Keratinocyte (primary cell): ENCODE measurements at regions not wholly inside any gene's neighbourhood (a gene's known extent, or its start where the extent isn't known, plus 50 kb on each side); places are given as distances from the start of the nearest gene placed in this dataset.

ENCODE experiments used
- DNase-seq: peaks from one replicate; pipeline ENCODE4 v3.0.0-alpha.2; 2011; ENCODE audit warnings: low read depth, missing footprints, low spot score
- FAIRE-seq: peaks from 2 replicates; lab custom pipeline; 2011; peaks lifted over from hg19 to GRCh38; lab: Jason Lieb, UNC
- H2AFZ ChIP-seq: 2 replicates; pipeline ENCODE4 v1.6.0; 2012; ENCODE audit warnings: low read length, control low read depth, inconsistent platforms; ENCODE audit not compliant: control insufficient read depth
- H3K27ac ChIP-seq: 2 replicates; pipeline ENCODE4 v1.5.1; 2011; ENCODE audit warnings: low read length; ENCODE audit not compliant: control insufficient read depth, insufficient read depth
- H3K27me3 ChIP-seq: 3 replicates; pipeline ENCODE4 v1.6.0; 2011; ENCODE audit warnings: low read length; ENCODE audit not compliant: control insufficient read depth, insufficient read depth; ENCODE audit errors: extremely low read depth
- H3K36me3 ChIP-seq, 2 experiments: 2 replicates in 1 of 2; 3 replicates in 1 of 2; pipeline ENCODE4 v1.5.1; 2011; ENCODE audit warnings: low read length in 2 of 2, mild to moderate bottlenecking in 1 of 2; ENCODE audit not compliant: control insufficient read depth in 2 of 2, insufficient read depth in 2 of 2; ENCODE audit errors: extremely low read depth in 1 of 2
- H3K4me1 ChIP-seq: 3 replicates; pipeline ENCODE4 v1.5.1; 2011; ENCODE audit warnings: low read length; ENCODE audit not compliant: control insufficient read depth, insufficient read depth; ENCODE audit errors: extremely low read depth
- H3K4me2 ChIP-seq: 3 replicates; pipeline ENCODE4 v1.6.0; 2011; ENCODE audit warnings: low read depth, low read length; ENCODE audit not compliant: control insufficient read depth, insufficient read depth; ENCODE audit errors: extremely low read depth
- H3K4me3 ChIP-seq, 3 experiments: fragments of 200-600 bp in 1 of 3; sonication (generic) in 1 of 3; 2 replicates in 2 of 3; 3 replicates in 1 of 3; pipeline ENCODE4 v1.5.1; 2011 to 2016; ENCODE audit warnings: low read length in 3 of 3, mild to moderate bottlenecking in 3 of 3, control low read depth in 2 of 3, inconsistent platforms in 1 of 3, low read depth in 1 of 3, mixed read lengths in 1 of 3, mixed run types in 1 of 3, moderate library complexity in 1 of 3; ENCODE audit not compliant: control insufficient read depth in 2 of 3, insufficient read depth in 2 of 3; ENCODE audit errors: extremely low read depth in 1 of 3
- H3K79me2 ChIP-seq: 2 replicates; pipeline ENCODE4 v1.6.0; 2012; ENCODE audit warnings: low read length; ENCODE audit not compliant: control insufficient read depth, insufficient read depth
- H3K9ac ChIP-seq: 3 replicates; pipeline ENCODE4 v1.6.0; 2011; ENCODE audit warnings: low read length; ENCODE audit not compliant: control insufficient read depth, insufficient read depth; ENCODE audit errors: extremely low read depth
- H3K9me1 ChIP-seq: 3 replicates; pipeline ENCODE4 v1.6.0; 2011; ENCODE audit warnings: low read length; ENCODE audit not compliant: control insufficient read depth, insufficient read depth; ENCODE audit errors: extremely low read depth
- H3K9me3 ChIP-seq: 2 replicates; pipeline ENCODE4 v1.5.1; 2012; ENCODE audit warnings: low read depth, low read length; ENCODE audit not compliant: control insufficient read depth
- H4K20me1 ChIP-seq: 3 replicates; pipeline ENCODE4 v1.6.0; 2011; ENCODE audit warnings: low read length; ENCODE audit not compliant: control insufficient read depth, insufficient read depth; ENCODE audit errors: extremely low read depth
- CTCF ChIP-seq, 3 experiments: IDR thresholded peaks in 1 of 3; conservative IDR thresholded peaks in 1 of 3; optimal IDR thresholded peaks in 1 of 3; 2 replicates in 2 of 3; 3 replicates in 1 of 3; pipeline versions ENCODE3 to v1.5.1; 2011; ENCODE audit warnings: low read length in 3 of 3, mild to moderate bottlenecking in 3 of 3, moderate library complexity in 2 of 3, control low read depth in 1 of 3, inconsistent platforms in 1 of 3; ENCODE audit not compliant: insufficient read depth in 2 of 3; ENCODE audit errors: extremely low read depth in 1 of 3
- EZH2 ChIP-seq: IDR thresholded peaks from one replicate; pipeline ENCODE4 v1.6.1; 2012; ENCODE audit warnings: inconsistent platforms, mild to moderate bottlenecking, low read length, moderate library complexity
- dilution Hi-C: fragments of 300-500 bp; cut with MboI; formaldehyde crosslinking; loops from one replicate; pipeline ENCODE4 v1.7.0; 2020; ENCODE audit warnings: low sequenced_read_pairs; ENCODE audit not compliant: extremely low pct_ligation_motif_present

GRCh38 chr9:88932766-88933165 is 58.5 kb upstream of the S1PR3 start:
- H3K79me2 ChIP-seq: no peaks in the 10 kb centered on the region
- no peak overlapping the region for H3K4me2 ChIP-seq
- no peaks in the 10 kb centered on the region for H4K20me1 ChIP-seq
- H3K4me1 ChIP-seq: no peaks in the 10 kb centered on the region
- no peaks in the 10 kb centered on the region for H3K9me3 ChIP-seq
- H3K4me3 ChIP-seq: no peak overlapping the region
- FAIRE-seq (no peak), DNase-seq (no peak)
- no peaks in the 10 kb centered on the region for H3K9me1 ChIP-seq
- H3K9ac ChIP-seq: no peak overlapping the region
- no peak overlapping the region for H3K27ac ChIP-seq
- dilution Hi-C loops: no loop called here
- no peak for TF ChIP-seq EZH2
- TF ChIP-seq CTCF (optimal IDR thresholded peaks at IDR 0.05 in 1 of 3, IDR thresholded peaks at IDR 0.05 in 1 of 3, conservative IDR thresholded peaks at IDR 0.05 in 1 of 3; ENCODE audit: extremely low read depth in 1 of 3, insufficient read depth in 2 of 3, low read length in 3 of 3): no peak
- H3K36me3 ChIP-seq: no peaks in the 10 kb centered on the region
- H3K27me3 ChIP-seq: no peaks in the 10 kb centered on the region
- no peak overlapping the region for H2AFZ ChIP-seq

- Histone ChIP-seq H3K4me3 (no peak overlapping the region), H3K27me3 (no peaks in the 10 kb centered on the region), H3K9me1 (no peaks in the 10 kb centered on the region), H3K27ac (no peak overlapping the region), H3K9me3 (no peaks in the 10 kb centered on the region), H3K4me1 (no peaks in the 10 kb centered on the region), H3K4me2 (no peak overlapping the region), H3K79me2 (no peaks in the 10 kb centered on the region), H2AFZ (no peak overlapping the region), H3K36me3 (no peaks in the 10 kb centered on the region), H3K9ac (no peak overlapping the region), H4K20me1 (no peaks in the 10 kb centered on the region)
- dilution Hi-C loops: no loop called here
- TF ChIP-seq CTCF (optimal IDR thresholded peaks at IDR 0.05 in 1 of 3, IDR thresholded peaks at IDR 0.05 in 1 of 3, conservative IDR thresholded peaks at IDR 0.05 in 1 of 3; ENCODE audit: extremely low read depth in 1 of 3, insufficient read depth in 2 of 3, low read length in 3 of 3): no peak
- TF ChIP-seq EZH2: no peak
- no peak for DNase-seq
- no peak for FAIRE-seq
Measured at GRCh38 chr9:88933607-88934379, 57.5 kb upstream of the S1PR3 start.
